GM19438 (cell line): ENCODE measurements at regions not wholly inside any gene's neighbourhood (a gene's known extent, or its start where the extent isn't known, plus 50 kb on each side); places are given as distances from the start of the nearest gene placed in this dataset.
A peak's percentile ranks its signal among the peaks of the same experiment; 100 is the strongest.

Source experiments
- ATAC-seq: cut with Tn5 transposase; IDR thresholded peaks from one replicate; pipeline ENCODE4 v1.9.1; 2021; ENCODE audit warnings: low read depth; ENCODE audit not compliant: unreplicated experiment

- ATAC-seq = no peak
Measured at GRCh38 chr5:93279296-93279963, 301.6 kb downstream of the NR2F1-AS1 start.

- ATAC-seq = no peak
Measured at GRCh38 chr5:93278896-93279295, 302.1 kb downstream of the NR2F1-AS1 start.

- no peak for ATAC-seq
Measured at GRCh38 chr5:93277051-93277450, 304.0 kb downstream of the NR2F1-AS1 start.

DNA sequence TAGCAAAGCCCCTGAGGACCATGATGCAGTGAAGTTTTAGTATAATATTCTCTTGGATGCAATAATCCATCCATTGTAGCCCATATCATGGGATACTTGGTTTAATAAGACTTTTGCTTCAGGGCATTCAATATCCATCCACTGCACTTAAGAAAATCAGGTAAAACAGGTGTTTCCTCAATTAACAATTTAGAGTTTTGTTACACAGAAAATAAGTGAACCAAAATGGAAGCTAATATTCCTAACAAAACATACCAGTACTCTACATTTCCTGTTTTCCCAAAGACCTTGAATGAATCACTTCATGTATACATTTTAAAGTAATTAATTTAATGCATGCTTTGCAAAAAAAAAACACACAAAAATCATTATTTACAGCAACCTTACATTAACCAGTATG is 305.6 kb downstream of the NR2F1-AS1 start:
- ATAC-seq = no peak

- ATAC-seq = no peak
Measured at GRCh38 chr5:93274291-93274690, 306.7 kb downstream of the NR2F1-AS1 start.

- ATAC-seq = no peak
Measured at GRCh38 chr5:93273176-93273575, 307.8 kb downstream of the NR2F1-AS1 start.

- no peak for ATAC-seq
Measured at GRCh38 chr5:93272108-93272507, 308.9 kb downstream of the NR2F1-AS1 start.

- no peak for ATAC-seq
Measured at GRCh38 chr5:93267736-93268135, 313.3 kb downstream of the NR2F1-AS1 start.

- ATAC-seq = no peak
Measured at GRCh38 chr5:93267276-93267675, 313.7 kb downstream of the NR2F1-AS1 start.

DNA sequence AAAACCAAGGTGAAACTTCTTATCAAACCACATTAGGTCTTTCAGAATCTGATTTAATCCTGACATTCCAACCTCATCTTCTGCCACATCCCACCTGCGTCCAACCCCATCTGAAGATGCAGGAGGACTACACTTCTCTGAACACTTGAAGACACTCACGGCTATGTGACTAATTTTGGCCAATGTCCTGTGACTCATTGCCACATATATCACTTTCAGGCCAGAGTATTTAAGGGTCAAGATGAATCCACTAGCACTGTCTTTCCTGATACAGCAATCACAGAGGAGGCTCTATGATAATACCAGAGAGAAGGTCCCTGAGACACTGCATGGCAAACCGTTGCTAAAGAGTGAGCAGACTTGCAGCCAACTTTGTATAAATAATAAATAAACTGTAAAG is 323.4 kb downstream of the NR2F1-AS1 start:
- ATAC-seq = no peak

DNA sequence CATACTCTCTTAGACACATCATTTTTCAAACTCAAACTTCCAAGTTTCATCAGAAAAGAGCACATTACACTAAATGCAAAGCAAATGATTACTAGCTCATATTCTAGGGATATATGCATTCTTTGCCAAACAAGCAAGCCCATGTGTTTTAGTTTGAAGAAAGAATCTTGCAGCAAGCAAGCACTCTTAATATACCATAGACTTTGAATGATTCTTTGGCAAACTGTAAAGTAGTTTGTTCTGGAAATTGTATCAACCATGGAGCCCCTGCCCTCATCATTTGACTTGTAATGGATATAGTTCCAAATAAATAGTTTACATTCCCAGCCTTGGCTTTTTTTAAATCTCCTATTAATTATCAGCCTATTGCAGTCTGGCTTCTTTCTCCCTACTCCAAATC is 325.2 kb downstream of the NR2F1-AS1 start:
- ATAC-seq = no peak

DNA sequence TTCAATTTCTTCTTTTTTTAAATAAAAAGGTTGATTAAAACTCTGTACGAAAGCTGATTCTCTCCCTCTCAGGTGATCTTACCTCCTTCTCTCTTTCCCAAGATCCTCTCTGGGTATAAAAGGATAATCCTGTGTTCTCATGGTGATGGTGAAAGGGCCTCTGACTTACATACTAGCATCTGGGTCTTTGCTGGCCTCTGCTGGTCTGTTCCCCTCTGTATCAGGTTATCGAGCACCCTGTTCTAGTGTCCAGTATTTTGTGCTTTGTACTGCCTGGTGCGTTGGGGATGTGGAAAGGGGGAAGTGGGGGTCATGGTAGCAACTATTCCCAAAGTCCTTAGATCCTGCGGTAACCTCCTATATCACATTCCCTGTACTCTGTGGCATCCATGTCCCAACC is 328.9 kb downstream of the NR2F1-AS1 start:
- ATAC-seq = no peak

GRCh38 chr5:93251347-93251746 is 329.7 kb downstream of the NR2F1-AS1 start:
- no peak for ATAC-seq

DNA sequence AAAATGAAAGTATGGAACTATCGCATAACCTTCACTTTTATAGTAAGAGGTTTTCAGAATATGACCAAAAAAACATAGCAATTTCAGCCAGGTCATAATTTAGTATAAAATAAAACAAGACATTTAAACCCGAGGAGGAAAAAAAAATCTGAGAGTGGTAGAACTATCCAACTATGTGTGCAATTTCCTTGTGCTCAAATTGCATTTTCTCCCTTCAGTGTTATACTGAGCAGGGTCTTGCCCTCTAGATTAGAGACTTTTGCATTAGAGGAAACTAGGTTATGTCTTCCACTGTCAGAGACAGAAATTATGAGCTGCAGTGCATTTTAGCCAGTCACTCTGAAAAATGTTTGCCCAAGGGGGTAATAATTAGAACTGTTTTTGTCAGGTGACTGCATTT is 330.6 kb downstream of the NR2F1-AS1 start:
- no peak for ATAC-seq

- ATAC-seq = no peak
Measured at GRCh38 chr5:93249651-93250289, 331.2 kb downstream of the NR2F1-AS1 start.

- no peak for ATAC-seq
Measured at GRCh38 chr5:93247105-93247504, 333.9 kb downstream of the NR2F1-AS1 start.

GRCh38 chr5:93246090-93246855 is 334.7 kb downstream of the NR2F1-AS1 start:
- no peak for ATAC-seq

- ATAC-seq = no peak
Measured at GRCh38 chr5:93245226-93245625, 335.8 kb downstream of the NR2F1-AS1 start.

- ATAC-seq = no peak
Measured at GRCh38 chr5:93243481-93243880, 337.5 kb downstream of the NR2F1-AS1 start.

- peak; percentile 51 for ATAC-seq
Measured at GRCh38 chr5:93240228-93240834, 340.7 kb downstream of the NR2F1-AS1 start.

DNA sequence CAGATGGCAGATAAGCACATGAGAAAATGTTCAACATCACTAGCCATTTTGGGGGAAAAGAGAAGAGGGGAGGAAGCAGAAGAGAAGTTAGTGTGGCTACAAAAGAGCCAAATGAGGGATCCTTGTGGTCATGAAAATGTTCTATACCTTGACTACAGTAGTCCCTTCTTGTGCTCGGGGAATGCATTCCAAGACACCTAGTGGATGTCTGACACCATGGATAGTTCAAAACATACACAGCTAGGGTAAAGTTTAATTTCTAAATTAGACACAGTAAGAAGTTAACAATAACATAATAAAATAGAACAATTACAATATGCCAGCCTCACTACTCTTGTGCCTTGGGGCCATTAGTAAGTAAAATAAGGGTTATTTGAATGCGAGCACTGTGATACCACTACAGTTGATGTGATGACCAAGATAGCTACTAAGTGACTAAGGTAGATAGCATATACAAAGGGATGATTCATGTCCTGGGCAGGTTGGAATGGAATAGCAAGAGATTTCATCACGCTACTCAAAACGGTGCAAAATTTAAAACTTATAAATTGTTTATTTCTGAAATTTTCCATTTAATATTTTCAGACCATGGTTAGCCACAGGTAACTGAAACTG is 344.1 kb downstream of the NR2F1-AS1 start:
- no peak for ATAC-seq
